Large intestine (tissue), 3 donors: ENCODE measurements at regions not wholly inside any gene's neighbourhood (a gene's known extent, or its start where the extent isn't known, plus 50 kb on each side); places are given as distances from the start of the nearest gene placed in this dataset.

Experiments
- DNase-seq, 2 donors: peaks; one replicate each; pipeline versions ENCODE4 v3.0.0 to v3.0.0-alpha.2; 2013
- H3K27ac ChIP-seq: one replicate; pipeline ENCODE4 v1.5.1; 2013; ENCODE audit warnings: low read length
- H3K27me3 ChIP-seq: 2 replicates; pipeline ENCODE4 v1.6.1; 2013; ENCODE audit warnings: low read length; ENCODE audit not compliant: control insufficient read depth, insufficient read depth
- H3K36me3 ChIP-seq: 2 replicates; pipeline ENCODE4 v1.6.1; 2013; ENCODE audit warnings: low read length; ENCODE audit not compliant: control insufficient read depth, insufficient read depth
- H3K4me1 ChIP-seq: one replicate; pipeline ENCODE4 v1.6.1; 2013; ENCODE audit warnings: low read length; ENCODE audit not compliant: control insufficient read depth, insufficient read depth
- H3K4me3 ChIP-seq: one replicate; pipeline ENCODE4 v1.5.1; 2013; ENCODE audit warnings: low read length
- H3K9me3 ChIP-seq: one replicate; pipeline ENCODE4 v1.6.1; 2013; ENCODE audit warnings: mild to moderate bottlenecking, low read depth, low read length, moderate library complexity; ENCODE audit not compliant: control insufficient read depth
- WGBS: methylation state at CpG from one replicate; pipeline ENCODE4 v1.1.5; 2013; ENCODE audit warnings: low lambda C conversion rate; ENCODE audit not compliant: insufficient coverage; 5-methylcytosine and 5-hydroxymethylcytosine counted together

DNA sequence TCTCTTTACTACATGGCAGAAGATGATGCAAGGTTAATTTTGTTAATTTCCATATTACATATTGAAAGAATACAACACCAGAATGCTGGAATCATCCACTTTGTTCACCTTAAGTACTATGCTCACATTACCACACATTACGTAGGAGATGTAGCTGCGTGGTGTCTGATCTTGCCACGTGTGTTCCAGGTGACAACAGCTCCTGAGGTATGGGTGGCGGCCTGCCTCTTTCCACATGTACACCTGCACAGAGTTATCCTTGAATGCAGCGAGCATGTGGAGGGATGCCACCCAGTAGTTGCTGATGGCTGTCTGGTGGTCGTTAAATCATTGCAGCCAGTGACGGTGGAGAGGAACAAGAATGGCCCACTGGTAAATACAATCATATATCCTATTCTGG, 740.5 kb upstream of the EEF2KMT start:
- H3K36me3 ChIP-seq, result no peaks in the 10 kb centered on the region
- WGBS, result no CpG with 5 or more reads among the region's 7 CpGs

DNA sequence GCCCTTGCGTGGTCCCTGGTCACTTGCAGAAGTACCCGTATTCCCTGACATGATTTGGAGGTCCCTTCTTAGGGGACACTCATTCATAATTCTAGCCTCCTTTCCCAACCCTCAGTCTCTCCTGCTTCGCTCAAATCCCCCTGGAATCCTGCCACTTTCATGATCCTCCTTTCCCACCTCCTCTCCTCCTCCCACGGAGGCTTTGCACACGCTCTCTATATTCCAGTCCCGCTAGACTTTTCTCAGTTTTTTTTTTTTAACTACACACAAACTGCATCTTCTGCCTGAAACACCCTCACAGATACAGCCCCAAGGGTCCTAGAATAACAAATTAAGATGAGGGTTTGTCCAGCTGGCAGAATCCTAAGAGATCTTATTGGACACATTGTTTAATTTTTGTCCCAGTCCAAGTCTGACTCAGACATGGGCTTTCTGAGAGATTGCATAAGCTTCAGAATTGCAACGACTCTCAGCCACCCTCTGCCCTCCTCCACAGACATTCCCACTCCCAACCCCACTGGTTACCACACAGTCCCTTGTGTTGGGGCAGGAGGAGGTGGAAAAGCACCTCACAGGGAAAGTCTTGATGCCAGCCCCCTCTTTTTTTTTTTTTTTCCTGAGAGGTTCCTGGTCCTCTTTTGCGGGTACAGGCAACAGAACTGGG, 739.5 kb upstream of the EEF2KMT start:
- Histone ChIP-seq H3K36me3 (no peaks in the 10 kb centered on the region), H3K4me3 (no peak overlapping the region), H3K9me3 (no peaks in the 10 kb centered on the region), H3K27ac (no peak overlapping the region), H3K4me1 (no peaks in the 10 kb centered on the region), H3K27me3 (no peaks in the 10 kb centered on the region)
- WGBS, result 69% methylated on average over 4 of the region's 8 CpGs
- DNase-seq, result no peak

More for the DNA sequence above, 740.5 kb upstream of the EEF2KMT start:
- Histone ChIP-seq H3K27ac (no peak overlapping the region), H3K4me3 (no peak overlapping the region), H3K4me1 (no peaks in the 10 kb centered on the region), H3K27me3 (no peaks in the 10 kb centered on the region), H3K9me3 (no peaks in the 10 kb centered on the region)
- DNase-seq, result no peak

DNA sequence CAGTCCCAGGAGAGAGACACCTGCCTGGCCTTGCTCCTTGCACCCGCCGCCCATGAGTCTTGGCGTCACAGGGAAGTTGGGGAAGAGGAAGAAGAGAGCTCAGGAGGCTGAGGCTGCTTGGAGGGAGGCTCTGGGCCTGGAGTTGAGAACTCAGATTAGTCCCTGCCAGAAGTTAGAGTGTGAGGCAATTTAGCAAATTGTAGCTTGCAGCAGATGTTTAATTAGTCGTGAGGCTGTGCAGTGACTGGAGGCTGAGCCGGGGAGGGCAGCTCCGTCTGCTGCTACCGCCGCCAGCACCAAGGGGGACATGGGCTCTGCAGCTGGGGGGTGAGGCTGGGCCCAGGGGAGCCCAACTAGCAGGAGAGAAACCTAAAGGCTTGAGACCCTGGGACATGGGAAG, 738.3 kb upstream of the EEF2KMT start:
- Histone ChIP-seq H3K9me3 (no peaks in the 10 kb centered on the region), H3K27ac (no peak overlapping the region), H3K4me3 (no peak overlapping the region), H3K27me3 (no peaks in the 10 kb centered on the region), H3K4me1 (no peaks in the 10 kb centered on the region), H3K36me3 (no peaks in the 10 kb centered on the region)
- WGBS, result no CpG with 5 or more reads among the region's 8 CpGs
- DNase-seq, result no peak

DNA sequence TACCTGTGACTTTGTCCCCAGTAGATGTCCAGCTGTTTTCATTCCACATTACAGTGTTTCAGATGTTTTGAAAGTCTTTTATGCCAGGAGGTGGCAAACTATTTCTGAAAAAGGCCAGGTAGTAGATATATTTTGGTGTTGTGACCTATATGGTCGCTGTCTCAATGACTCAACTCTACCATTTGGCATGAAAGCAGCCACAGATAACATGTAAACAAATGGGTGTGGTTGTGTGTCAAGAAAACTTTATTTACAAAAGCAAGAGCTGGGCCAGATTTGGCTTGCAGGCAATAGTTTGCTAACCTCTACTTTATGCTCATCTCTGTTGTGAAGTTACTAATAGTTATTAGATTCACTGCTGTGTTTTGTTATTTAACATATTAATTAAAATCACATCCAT, 728.7 kb upstream of the EEF2KMT start:
- no CpG with 5 or more reads among the region's 1 CpG for WGBS
- no peaks in the 10 kb centered on the region for H3K4me1 ChIP-seq
- no peak overlapping the region for H3K27ac ChIP-seq
- no peak for DNase-seq
- no peaks in the 10 kb centered on the region for H3K36me3 ChIP-seq
- H3K4me3 ChIP-seq, result no peak overlapping the region
- no peaks in the 10 kb centered on the region for H3K27me3 ChIP-seq
- no peaks in the 10 kb centered on the region for H3K9me3 ChIP-seq

DNA sequence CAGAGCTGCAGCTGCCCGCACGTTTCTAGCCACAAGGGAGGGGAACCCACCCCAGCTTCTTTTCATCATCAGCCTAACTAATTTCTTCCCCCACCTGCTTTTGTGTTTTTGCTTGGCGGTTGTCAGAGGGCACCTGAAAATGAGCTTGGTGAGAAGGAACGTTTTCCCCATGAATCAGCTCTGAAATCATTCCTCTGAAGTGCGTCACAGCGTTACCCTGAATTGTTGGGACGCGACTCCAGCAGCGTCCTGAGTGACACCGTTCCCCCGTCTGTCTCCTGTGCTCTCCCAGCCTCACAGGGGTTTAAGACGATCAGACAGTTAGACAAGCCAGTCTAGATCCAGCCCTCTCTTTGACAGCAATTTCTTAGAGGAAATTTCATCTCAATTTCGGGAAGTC, 722.9 kb upstream of the EEF2KMT start:
- H3K4me3 ChIP-seq, result no peak overlapping the region
- no peak overlapping the region for H3K27ac ChIP-seq
- no peaks in the 10 kb centered on the region for H3K27me3 ChIP-seq
- no peak for DNase-seq
- no peaks in the 10 kb centered on the region for H3K9me3 ChIP-seq
- H3K4me1 ChIP-seq, result no peaks in the 10 kb centered on the region
- WGBS, result 67% methylated on average over 1 of the region's 13 CpGs
- H3K36me3 ChIP-seq, result no peaks in the 10 kb centered on the region

DNA sequence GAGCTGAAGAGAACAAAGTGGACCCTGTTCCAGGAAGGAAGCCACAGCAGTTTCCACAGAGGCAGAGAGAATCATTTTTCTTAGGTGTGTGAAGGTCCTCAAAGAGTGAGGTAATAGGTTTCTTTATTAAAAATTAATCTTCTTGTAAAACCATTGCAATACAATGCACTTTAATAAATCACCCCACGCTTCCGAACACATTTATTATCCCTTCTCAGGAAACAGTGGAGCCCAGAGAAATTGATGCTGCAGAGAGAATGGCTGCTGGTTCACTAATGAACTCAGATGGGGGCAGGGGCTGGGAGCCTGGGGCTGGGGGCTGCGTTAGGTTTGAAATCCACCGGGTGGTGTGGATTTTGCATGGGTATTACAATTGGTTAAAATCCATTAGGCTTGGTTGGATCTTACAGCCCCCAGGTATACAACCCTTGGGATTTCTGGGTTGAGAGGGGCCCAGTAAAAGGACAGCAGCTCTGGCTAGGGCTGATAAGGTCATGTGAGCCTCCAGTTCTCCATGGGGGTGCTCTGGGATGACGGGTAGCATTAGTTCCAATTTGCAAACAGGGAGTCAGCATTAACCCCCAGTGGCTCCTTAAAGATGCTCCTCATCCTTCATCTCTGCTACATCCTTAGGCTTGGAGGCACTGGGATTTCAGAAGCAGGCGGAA, 718.1 kb upstream of the EEF2KMT start:
- Histone ChIP-seq H3K27ac (no peak overlapping the region), H3K4me3 (no peak overlapping the region), H3K27me3 (no peaks in the 10 kb centered on the region), H3K36me3 (no peaks in the 10 kb centered on the region), H3K4me1 (no peaks in the 10 kb centered on the region), H3K9me3 (no peaks in the 10 kb centered on the region)
- WGBS, result no CpG with 5 or more reads among the region's 6 CpGs
- no peak for DNase-seq

DNA sequence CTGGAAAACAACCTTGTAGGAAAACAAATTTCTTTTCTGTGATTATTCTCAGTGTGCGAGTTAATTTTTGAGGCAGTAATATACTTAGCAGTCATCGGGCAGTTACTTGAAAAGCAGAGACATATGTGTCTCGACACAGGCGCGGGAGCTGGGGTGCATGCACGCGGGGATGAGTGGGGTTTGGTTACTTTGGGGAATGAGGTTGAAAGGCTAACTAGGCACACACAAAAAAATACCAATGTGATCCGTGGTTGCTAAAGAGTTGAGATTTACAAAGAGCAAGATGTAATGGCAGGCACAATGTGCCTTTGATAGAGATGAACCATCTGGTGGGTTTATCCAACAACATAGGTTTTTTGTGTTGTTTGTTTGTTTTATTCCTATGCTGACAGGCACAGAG, 703.8 kb upstream of the EEF2KMT start:
- Histone ChIP-seq H3K4me3 (no peak overlapping the region), H3K9me3 (no peaks in the 10 kb centered on the region), H3K27ac (no peak overlapping the region), H3K36me3 (no peaks in the 10 kb centered on the region), H3K4me1 (no peaks in the 10 kb centered on the region), H3K27me3 (no peaks in the 10 kb centered on the region)
- no peak for DNase-seq
- WGBS, result 93% methylated on average over 3 of the region's 8 CpGs

DNA sequence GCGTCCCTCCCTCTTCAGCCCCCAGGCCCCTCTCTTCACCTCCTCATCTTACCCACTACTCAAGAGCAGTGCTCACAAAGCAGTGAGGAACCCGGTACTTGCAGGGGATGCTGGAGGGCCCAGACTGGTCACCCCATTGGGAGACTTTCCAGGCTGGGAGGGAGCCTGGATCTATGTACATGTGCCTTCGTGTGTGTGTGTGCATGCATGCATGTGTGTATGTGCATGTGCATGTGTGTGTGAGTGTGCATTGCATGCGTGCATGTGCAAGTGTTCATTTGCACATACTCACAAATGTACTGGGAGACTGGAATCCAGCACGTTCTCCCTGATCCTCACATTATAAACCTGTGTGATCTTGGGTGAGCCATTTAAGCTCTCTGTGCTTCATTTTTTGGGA, 696.0 kb upstream of the EEF2KMT start:
- WGBS, result no CpG with 5 or more reads among the region's 5 CpGs
- no peaks in the 10 kb centered on the region for H3K36me3 ChIP-seq
- no peaks in the 10 kb centered on the region for H3K9me3 ChIP-seq
- no peaks in the 10 kb centered on the region for H3K4me1 ChIP-seq
- no peaks in the 10 kb centered on the region for H3K27me3 ChIP-seq
- DNase-seq, result no peak
- H3K27ac ChIP-seq, result no peak overlapping the region
- no peak overlapping the region for H3K4me3 ChIP-seq

DNA sequence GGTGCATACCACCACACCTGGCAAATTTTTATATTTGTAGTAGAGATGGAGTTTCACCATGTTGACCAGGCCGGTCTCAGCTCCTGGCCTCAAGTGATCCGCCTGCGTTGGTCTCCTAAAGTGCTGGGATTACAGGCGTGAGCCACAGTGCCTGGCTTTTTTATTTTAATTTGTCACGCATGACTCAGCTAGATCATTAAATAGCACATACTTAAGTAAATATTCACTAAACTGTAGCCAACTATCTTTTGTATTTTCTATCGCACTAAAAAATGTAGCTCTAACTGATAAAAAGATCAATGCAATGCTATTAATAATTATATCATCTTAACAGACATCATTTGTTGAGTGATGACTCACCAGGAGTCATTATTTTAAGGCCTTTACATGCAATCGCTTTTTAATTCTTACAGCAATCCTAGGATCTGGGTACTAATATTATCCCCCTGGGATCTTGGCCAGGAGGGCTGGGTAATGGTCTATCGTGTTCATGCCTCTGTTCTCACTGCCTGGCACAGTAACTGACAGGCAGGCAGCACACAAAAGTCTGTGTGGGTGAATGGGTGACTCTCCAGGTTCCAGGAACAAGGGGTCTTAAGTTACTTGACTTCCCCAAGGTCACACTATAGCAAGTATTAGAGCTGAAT, 693.5 kb upstream of the EEF2KMT start:
- 72% methylated on average over 4 of the region's 8 CpGs for WGBS
- Histone ChIP-seq H3K4me1 (no peaks in the 10 kb centered on the region), H3K27me3 (no peaks in the 10 kb centered on the region)

DNA sequence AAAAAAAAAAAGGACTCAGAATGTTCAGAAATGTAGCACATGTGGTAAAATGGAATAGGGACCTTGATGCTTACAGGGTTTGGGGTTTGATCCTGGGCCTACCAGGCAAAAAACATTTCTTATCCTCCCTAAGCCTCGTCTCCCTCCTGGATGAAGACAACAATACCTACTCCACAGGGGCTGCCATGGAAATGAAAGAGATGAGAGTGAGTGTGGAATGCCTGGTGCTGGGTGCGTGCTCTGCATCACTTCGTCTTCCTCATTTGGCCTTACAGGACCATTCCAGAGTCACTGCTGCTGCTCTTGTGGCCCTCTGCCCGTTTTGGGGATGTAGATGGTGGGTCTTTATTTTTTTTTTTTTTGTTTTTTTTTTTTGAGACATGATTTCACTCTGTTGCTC, 692.9 kb upstream of the EEF2KMT start:
- H3K4me1 ChIP-seq, result no peaks in the 10 kb centered on the region
- H3K27me3 ChIP-seq, result no peaks in the 10 kb centered on the region
- no peak overlapping the region for H3K4me3 ChIP-seq
- no peak overlapping the region for H3K27ac ChIP-seq
- no peaks in the 10 kb centered on the region for H3K9me3 ChIP-seq
- H3K36me3 ChIP-seq, result no peaks in the 10 kb centered on the region
- WGBS, result 80% methylated on average over 1 of the region's 4 CpGs
- no peak for DNase-seq

More for the DNA sequence above, 693.5 kb upstream of the EEF2KMT start:
- DNase-seq, result no peak
- Histone ChIP-seq H3K27ac (no peak overlapping the region), H3K9me3 (no peaks in the 10 kb centered on the region), H3K36me3 (no peaks in the 10 kb centered on the region), H3K4me3 (no peak overlapping the region)
